SK-N-SH (cell line): ENCODE measurements at regions not wholly inside any gene's neighbourhood (a gene's known extent, or its start where the extent isn't known, plus 50 kb on each side); places are given as distances from the start of the nearest gene placed in this dataset.

Source experiments
- CTCF ChIA-PET: fragments of 300-600, 350-600 bp; formaldehyde crosslinking; extraction: SDS; loops from one replicate; lab custom pipeline; 2021; lab: Yijun Ruan, JAX
- POLR2A ChIA-PET: fragments of 350-600 bp; sonication (Branson Sonifier 250); formaldehyde crosslinking; extraction: SDS; loops from one replicate; lab custom pipeline; 2020; ENCODE audit warnings: antibody characterized with exemption, inconsistent platforms; lab: Yijun Ruan, JAX
- DNase-seq: peaks from one replicate; pipeline ENCODE4 v3.0.0; 2012
- H2AFZ ChIP-seq: fragments of 200-600 bp; sonication (generic); 2 replicates; pipeline ENCODE4 v1.8.1; 2016; ENCODE audit warnings: antibody characterized with exemption, mild to moderate bottlenecking, low read depth
- H3F3A ChIP-seq: fragments of 200-600 bp; sonication (generic); replicated peaks from 2 replicates; pipeline ENCODE3; 2016; ENCODE audit warnings: antibody characterized with exemption, mild to moderate bottlenecking; ENCODE audit not compliant: insufficient read depth
- H3K27ac ChIP-seq, 2 experiments: fragments of 200-500 bp in 1 of 2; fragments of 200-600 bp in 1 of 2; sonication (Bioruptor generic) in 1 of 2; sonication (generic), shearing (Covaris generic) in 1 of 2; 2 replicates each; pipeline versions ENCODE4 v1.5.1 to v1.6.1; 2014 to 2016; ENCODE audit warnings: low read depth in 2 of 2, inconsistent platforms in 1 of 2, low read length in 1 of 2, mild to moderate bottlenecking in 1 of 2, mixed read lengths in 1 of 2
- H3K27me3 ChIP-seq: fragments of 200-600 bp; sonication (generic), shearing (Covaris generic); 2 replicates; pipeline ENCODE4 v1.6.1; 2016; ENCODE audit warnings: mixed run types; ENCODE audit not compliant: insufficient read depth
- H3K36me3 ChIP-seq, 2 experiments: fragments of 200-500 bp in 1 of 2; fragments of 200-600 bp in 1 of 2; sonication (Bioruptor generic) in 1 of 2; sonication (generic) in 1 of 2; replicated peaks in 1 of 2; 2 replicates each; pipeline versions ENCODE3 to v1.5.1; 2014 to 2016; ENCODE audit warnings: low read length in 1 of 2, mild to moderate bottlenecking in 1 of 2; ENCODE audit not compliant: insufficient read depth in 2 of 2, control insufficient read depth in 1 of 2
- H3K4me1 ChIP-seq, 2 experiments: fragments of 200-500 bp in 1 of 2; fragments of 200-600 bp in 1 of 2; sonication (Bioruptor generic) in 1 of 2; sonication (generic), shearing (Covaris generic) in 1 of 2; 2 replicates each; pipeline versions ENCODE4 v1.5.1 to v1.6.1; 2014 to 2016; ENCODE audit warnings: low read depth in 1 of 2, low read length in 1 of 2, mixed run types in 1 of 2; ENCODE audit not compliant: insufficient read depth in 2 of 2, control insufficient read depth in 1 of 2
- H3K4me2 ChIP-seq: fragments of 200-600 bp; sonication (generic), shearing (Covaris generic); 2 replicates; pipeline ENCODE4 v1.6.1; 2017; ENCODE audit warnings: mixed run types
- H3K4me3 ChIP-seq, 2 experiments: fragments of 200-500 bp in 1 of 2; fragments of 200-600 bp in 1 of 2; sonication (Bioruptor generic) in 1 of 2; sonication (generic), shearing (Covaris generic) in 1 of 2; 2 replicates each; pipeline versions ENCODE4 v1.5.1 to v1.8.1; 2014 to 2016; ENCODE audit warnings: low read depth in 2 of 2, inconsistent platforms in 1 of 2, low read length in 1 of 2, mild to moderate bottlenecking in 1 of 2, mixed read lengths in 1 of 2, moderate library complexity in 1 of 2
- H3K79me2 ChIP-seq: fragments of 200-600 bp; sonication (generic); 2 replicates; pipeline ENCODE4 v1.8.1; 2017; ENCODE audit warnings: mild to moderate bottlenecking; ENCODE audit not compliant: insufficient read depth
- H3K9ac ChIP-seq: fragments of 200-600 bp; sonication (generic); 2 replicates; pipeline ENCODE4 v1.6.1; 2017; ENCODE audit warnings: mixed run types
- H3K9me2 ChIP-seq: fragments of 200-600 bp; sonication (generic); 2 replicates; pipeline ENCODE4 v1.6.1; 2017; ENCODE audit warnings: mixed run types
- H3K9me3 ChIP-seq: fragments of 200-600 bp; sonication (generic); 2 replicates; pipeline ENCODE4 v1.6.1; 2017; ENCODE audit warnings: mixed run types, mild to moderate bottlenecking, moderate library complexity
- H4K20me1 ChIP-seq: fragments of 200-600 bp; sonication (generic); 2 replicates; pipeline ENCODE4 v1.6.1; 2017; ENCODE audit warnings: mild to moderate bottlenecking, mixed run types; ENCODE audit not compliant: insufficient read depth
- CHD2 ChIP-seq: fragments of 150-350 bp; IDR thresholded peaks from 2 replicates; pipeline ENCODE4 v1.6.1; 2018; ENCODE audit warnings: low read length; ENCODE audit not compliant: partially characterized antibody
- EP300 ChIP-seq, 2 experiments: IDR thresholded peaks; 2 replicates each; pipeline versions ENCODE4 v1.4.0 to v1.6.1; 2012; ENCODE audit warnings: borderline replicate concordance in 1 of 2, low read depth in 1 of 2, low read length in 1 of 2
- FOSL2 ChIP-seq: IDR thresholded peaks from 2 replicates; pipeline ENCODE4 v1.4.0; 2012; ENCODE audit warnings: low read depth, mild to moderate bottlenecking, moderate library complexity, borderline replicate concordance
- FOXJ3 ChIP-seq: sonication (generic); formaldehyde crosslinking; IDR thresholded peaks from 2 replicates; pipeline ENCODE4 v1.5.1; 2020; ENCODE audit warnings: mild to moderate bottlenecking, missing genetic modification reagents
- GABPA ChIP-seq: IDR thresholded peaks from 2 replicates; pipeline ENCODE4 v1.4.0; 2012; ENCODE audit warnings: low read depth, mild to moderate bottlenecking
- GATA2 ChIP-seq: sonication (generic); formaldehyde crosslinking; IDR thresholded peaks from 2 replicates; pipeline ENCODE4 v1.5.0; 2020; ENCODE audit warnings: mild to moderate bottlenecking, missing genetic modification reagents
- MAX ChIP-seq: IDR thresholded peaks from 2 replicates; pipeline ENCODE4 v1.4.0; 2012; ENCODE audit warnings: low read depth
- MEF2A ChIP-seq: IDR thresholded peaks from 2 replicates; pipeline ENCODE4 v1.4.0; 2012; ENCODE audit warnings: low read depth, borderline replicate concordance
- NFIC ChIP-seq: IDR thresholded peaks from 2 replicates; pipeline ENCODE4 v1.4.0; 2012; ENCODE audit warnings: borderline replicate concordance
- RAD21 ChIP-seq: IDR thresholded peaks from 2 replicates; pipeline ENCODE4 v1.6.1; 2012; ENCODE audit warnings: mild to moderate bottlenecking, low read length
- RCOR1 ChIP-seq: fragments of 150-350 bp; IDR thresholded peaks from 2 replicates; pipeline ENCODE4 v1.6.1; 2017; ENCODE audit warnings: antibody characterized with exemption, low read length
- TAF1 ChIP-seq: IDR thresholded peaks from 2 replicates; pipeline ENCODE4 v1.6.1; 2012; ENCODE audit warnings: low read depth, mild to moderate bottlenecking, low read length, moderate library complexity, borderline replicate concordance
- USF1 ChIP-seq: IDR thresholded peaks from 2 replicates; pipeline ENCODE4 v1.4.0; 2012; ENCODE audit warnings: low read depth, borderline replicate concordance
- YY1 ChIP-seq: IDR thresholded peaks from 2 replicates; pipeline ENCODE4 v1.4.0; 2012; ENCODE audit warnings: low read depth, mild to moderate bottlenecking
- WGBS: methylation state at CpG from one replicate; pipeline ENCODE4 v1.1.6; 2017; ENCODE audit warnings: low lambda C conversion rate; 5-methylcytosine and 5-hydroxymethylcytosine counted together
- TF ChIP-seq, protein P1 (sequence below): IDR thresholded peaks from 2 replicates; pipeline ENCODE4 v1.4.0; 2012; ENCODE audit warnings: low read depth, borderline replicate concordance

- no peaks in the 10 kb centered on the region for H3K27me3 ChIP-seq
- peaks cover 0 to 5% of the 10 kb centered on the region in 2 experiments; a peak in 2 of 4 replicates for H3K4me1 ChIP-seq
- no peak overlapping the region for H3K4me3 ChIP-seq
- CTCF ChIA-PET, result no interaction called here
- H4K20me1 ChIP-seq, result no peaks in the 10 kb centered on the region
- H2AFZ ChIP-seq, result no peak overlapping the region
- H3K36me3 ChIP-seq, result no peaks in the 10 kb centered on the region
- H3K9me2 ChIP-seq, result no peaks in the 10 kb centered on the region
- no peak overlapping the region for H3K27ac ChIP-seq
- TF ChIP-seq EP300 (IDR thresholded peaks at IDR 0.05; ENCODE audit: borderline replicate concordance in 1 of 2, low read depth in 1 of 2, low read length in 1 of 2) (peak in 1 of 2 experiments; percentile 54; a peak in 1 of 4 replicates), RAD21 (no peak), FOXJ3 (CRISPR knock-in tag) (peak; percentile 24; the same call in 1 of the 2 replicates), GATA2 (CRISPR knock-in tag) (peak; percentile 66), RCOR1 (peak; percentile 85), CHD2 (peak; percentile 64)
- H3F3A ChIP-seq, result no peaks in the 10 kb centered on the region
- H3K79me2 ChIP-seq, result no peaks in the 10 kb centered on the region
- H3K9me3 ChIP-seq, result no peaks in the 10 kb centered on the region
- H3K4me2 ChIP-seq, result no peak overlapping the region
- DNase-seq, result peak; percentile 35
- WGBS, result 7% methylated on average over 3 of the region's 3 CpGs
- POLR2A ChIA-PET, result no interaction called here
- no peak overlapping the region for H3K9ac ChIP-seq
Measured at GRCh38 chr16:77117707-77118106, 73.3 kb upstream of the MON1B start.

DNA sequence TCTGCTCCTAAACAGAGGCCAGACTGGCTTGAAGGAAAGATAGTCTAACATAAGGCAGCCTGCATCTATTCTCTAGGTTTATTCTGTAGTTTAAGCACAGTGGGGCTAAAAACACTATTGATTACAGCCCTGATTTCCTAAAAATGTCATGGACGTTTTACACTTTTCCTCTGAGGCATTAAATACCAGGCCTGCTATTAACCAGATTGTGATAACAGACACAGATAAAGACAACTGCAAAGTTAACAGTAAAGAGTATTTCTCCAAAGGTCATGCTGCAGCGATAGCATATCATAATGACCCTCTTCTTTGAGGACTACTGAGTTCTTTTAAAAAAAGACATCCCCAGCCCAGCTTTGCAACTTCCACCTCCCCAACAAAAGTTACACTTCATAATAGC lies 59.6 kb upstream of the MON1B start:
- H3K36me3 ChIP-seq, result no peaks in the 10 kb centered on the region
- POLR2A ChIA-PET, result no interaction called here
- H3K27ac ChIP-seq, result no peak overlapping the region
- no peaks in the 10 kb centered on the region for H3K79me2 ChIP-seq
- H3K9ac ChIP-seq, result no peak overlapping the region
- H3K27me3 ChIP-seq, result no peaks in the 10 kb centered on the region
- H3K4me1 ChIP-seq, result no peaks in the 10 kb centered on the region; a peak in 1 of 4 replicates
- H4K20me1 ChIP-seq, result no peaks in the 10 kb centered on the region
- no peak overlapping the region for H3K4me3 ChIP-seq
- no peak overlapping the region for H3K4me2 ChIP-seq
- H3K9me3 ChIP-seq, result no peaks in the 10 kb centered on the region
- peak; percentile 21 for DNase-seq
- no peak overlapping the region for H2AFZ ChIP-seq
- CTCF ChIA-PET, result interaction anchor here (0.8 kb wide), 1 partner anchor 38 kb away, joined by 3 read pairs; no protein-coding TSS in a partner anchor
- TF ChIP-seq RCOR1 (peak; percentile 65; the same call in 1 of the 2 replicates), YY1 (no peak), GATA2 (CRISPR knock-in tag) (peak; percentile 58; the same call in 1 of the 2 replicates), EP300 (IDR thresholded peaks at IDR 0.05; ENCODE audit: borderline replicate concordance in 1 of 2, low read depth in 1 of 2, low read length in 1 of 2) (peak in 1 of 2 experiments; percentile 61; a peak in 1 of 4 replicates), GABPA (no peak)
- no peaks in the 10 kb centered on the region for H3F3A ChIP-seq
- H3K9me2 ChIP-seq, result no peaks in the 10 kb centered on the region
- WGBS, result 17% methylated on average over 2 of the region's 2 CpGs

DNA sequence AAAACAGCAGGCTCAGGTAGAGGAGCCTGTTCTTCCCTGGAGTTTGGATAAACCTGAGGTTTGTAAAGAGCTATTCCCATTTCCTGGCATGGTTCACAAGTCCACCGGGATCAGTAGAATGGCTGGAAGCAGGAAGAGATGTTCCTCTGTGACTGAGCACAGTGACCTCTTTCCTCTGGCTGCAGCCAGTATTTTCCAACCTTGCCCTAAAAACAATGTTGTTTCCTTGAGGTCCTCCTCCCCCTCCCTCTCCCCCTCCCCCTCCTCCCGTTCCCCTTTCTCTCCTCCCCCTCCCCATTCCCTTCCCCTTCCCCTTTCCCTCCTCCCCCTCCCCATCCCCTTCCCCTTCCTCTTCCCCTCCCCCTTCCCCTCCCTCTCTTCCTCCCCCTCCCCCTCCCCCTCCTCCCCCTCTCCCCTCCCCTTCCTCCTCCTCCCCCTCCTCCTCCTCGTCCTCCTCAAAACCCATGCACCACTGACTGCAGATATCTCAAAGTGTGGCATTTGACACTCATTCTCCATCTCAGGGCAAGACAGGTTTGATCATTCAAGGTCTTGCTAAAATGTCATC lies 58.9 kb upstream of the MON1B start:
- Histone ChIP-seq H3K4me3 (no peak overlapping the region), H3K27me3 (no peaks in the 10 kb centered on the region), H3K9me2 (no peaks in the 10 kb centered on the region), H3K9ac (no peak overlapping the region), H3F3A (no peaks in the 10 kb centered on the region), H3K4me2 (no peak overlapping the region), H3K4me1 (peaks cover 0 to 2% of the 10 kb centered on the region in 2 experiments; a peak in 1 of 4 replicates), H3K36me3 (no peaks in the 10 kb centered on the region), H3K79me2 (no peaks in the 10 kb centered on the region), H3K27ac (no peak overlapping the region), H2AFZ (no peak overlapping the region), H4K20me1 (no peaks in the 10 kb centered on the region), H3K9me3 (no peaks in the 10 kb centered on the region)
- 36% methylated on average over 3 of the region's 3 CpGs for WGBS
- no peak for DNase-seq
- POLR2A ChIA-PET, result no interaction called here
- CTCF ChIA-PET, result no interaction called here
- no peak for TF ChIP-seq MAX
- TF ChIP-seq, protein P1, sequence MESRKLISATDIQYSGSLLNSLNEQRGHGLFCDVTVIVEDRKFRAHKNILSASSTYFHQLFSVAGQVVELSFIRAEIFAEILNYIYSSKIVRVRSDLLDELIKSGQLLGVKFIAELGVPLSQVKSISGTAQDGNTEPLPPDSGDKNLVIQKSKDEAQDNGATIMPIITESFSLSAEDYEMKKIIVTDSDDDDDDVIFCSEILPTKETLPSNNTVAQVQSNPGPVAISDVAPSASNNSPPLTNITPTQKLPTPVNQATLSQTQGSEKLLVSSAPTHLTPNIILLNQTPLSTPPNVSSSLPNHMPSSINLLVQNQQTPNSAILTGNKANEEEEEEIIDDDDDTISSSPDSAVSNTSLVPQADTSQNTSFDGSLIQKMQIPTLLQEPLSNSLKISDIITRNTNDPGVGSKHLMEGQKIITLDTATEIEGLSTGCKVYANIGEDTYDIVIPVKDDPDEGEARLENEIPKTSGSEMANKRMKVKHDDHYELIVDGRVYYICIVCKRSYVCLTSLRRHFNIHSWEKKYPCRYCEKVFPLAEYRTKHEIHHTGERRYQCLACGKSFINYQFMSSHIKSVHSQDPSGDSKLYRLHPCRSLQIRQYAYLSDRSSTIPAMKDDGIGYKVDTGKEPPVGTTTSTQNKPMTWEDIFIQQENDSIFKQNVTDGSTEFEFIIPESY, result no peak
- no peak for TF ChIP-seq MEF2A
- no peak for TF ChIP-seq GABPA
- no peak for TF ChIP-seq FOSL2
- no peak for TF ChIP-seq TAF1
- no peak for TF ChIP-seq USF1
- TF ChIP-seq NFIC, result no peak
